ENCODE measurements at regions not wholly inside any gene's neighbourhood (a gene's known extent, or its start where the extent isn't known, plus 50 kb on each side); places are given as distances from the start of the nearest gene placed in this dataset.
"Not testable (repeated sequence)": the region's sequence is repeated elsewhere in the genome, so short reads cannot be mapped to it uniquely, and the experiment has no call there.

DNA sequence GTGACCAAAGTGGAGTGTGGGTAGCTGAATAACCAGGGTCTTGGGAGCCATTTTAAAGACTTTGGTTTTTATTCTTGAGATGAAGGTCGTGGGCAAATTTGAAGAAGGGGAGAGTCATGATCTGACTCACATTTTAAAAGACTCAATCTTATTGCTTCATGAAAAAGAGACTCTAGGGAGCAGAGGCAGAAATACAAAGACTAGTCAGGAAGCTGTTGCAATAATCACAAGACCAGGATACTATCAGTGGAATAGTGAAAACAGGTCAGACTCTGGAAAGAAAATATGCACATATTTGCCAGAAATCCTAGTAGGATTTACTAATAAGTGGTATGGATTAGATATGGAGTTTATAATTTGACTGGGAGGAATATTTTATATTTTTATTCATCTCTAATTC lies 448.4 kb downstream of the RAPGEF2 start:
- no peak for DNase-seq (ENCODE audit: low read depth)

DNA sequence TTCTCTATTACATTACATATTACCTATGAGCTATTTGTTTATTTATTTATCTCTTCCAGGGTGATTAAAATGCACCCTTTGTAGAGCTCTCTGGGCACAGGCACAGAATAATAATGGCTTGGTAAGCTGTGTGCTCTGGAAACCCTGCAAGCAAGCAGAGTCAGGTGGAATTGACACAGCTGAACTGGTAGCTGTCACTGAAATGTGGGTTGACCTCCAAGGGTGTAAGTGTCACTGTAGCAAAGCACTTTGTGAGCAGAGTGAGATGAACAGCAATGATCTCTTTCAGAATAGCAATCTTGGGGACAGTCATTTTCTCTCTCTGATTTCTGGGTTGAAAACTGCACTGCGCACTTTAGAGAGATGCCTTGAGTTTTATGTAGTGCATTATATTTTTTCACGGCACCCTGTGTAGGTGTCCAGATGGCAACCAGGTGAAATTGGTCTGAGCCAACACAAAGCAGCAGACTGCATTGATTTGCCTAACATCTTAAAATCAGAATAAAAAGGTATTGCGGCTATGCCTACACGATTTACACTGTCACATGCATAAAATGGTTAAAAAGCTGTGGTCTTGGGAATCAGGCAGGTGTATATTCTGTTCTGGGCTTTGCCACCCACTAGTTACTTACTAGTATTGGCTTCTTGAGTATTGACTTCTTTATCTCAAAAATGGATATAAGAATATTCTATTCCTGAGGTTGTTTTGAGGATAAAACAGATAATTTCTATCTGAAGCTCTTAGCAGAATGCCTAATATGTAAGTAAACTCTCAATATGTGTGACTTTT lies 450.3 kb downstream of the RAPGEF2 start:
- no peak for DNase-seq (ENCODE audit: low read depth)

DNA sequence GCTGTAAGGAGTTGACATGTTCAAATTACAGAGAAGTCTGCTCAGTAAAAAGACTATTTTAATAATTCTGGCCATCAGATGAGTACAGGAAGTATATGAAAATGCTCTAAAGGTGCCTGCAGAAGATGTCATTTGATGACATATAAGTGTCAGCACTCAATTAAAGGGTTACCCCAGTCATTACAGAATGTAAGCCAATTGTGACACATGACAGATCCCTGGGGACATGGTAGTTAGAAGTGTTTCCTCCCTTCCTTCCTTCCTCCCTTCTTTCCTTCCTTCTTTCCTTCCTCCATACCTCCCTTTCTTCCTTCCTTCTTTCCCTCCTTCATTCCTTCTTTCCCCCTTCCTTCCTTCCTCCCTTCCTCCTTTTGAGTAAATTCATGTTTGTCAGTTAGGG lies 453.0 kb downstream of the RAPGEF2 start:
- no peak for DNase-seq (ENCODE audit: low read depth)

GRCh38 chr4:159562366-159562765 lies 459.5 kb downstream of the RAPGEF2 start:
- no peak for DNase-seq (ENCODE audit: low read depth)

DNA sequence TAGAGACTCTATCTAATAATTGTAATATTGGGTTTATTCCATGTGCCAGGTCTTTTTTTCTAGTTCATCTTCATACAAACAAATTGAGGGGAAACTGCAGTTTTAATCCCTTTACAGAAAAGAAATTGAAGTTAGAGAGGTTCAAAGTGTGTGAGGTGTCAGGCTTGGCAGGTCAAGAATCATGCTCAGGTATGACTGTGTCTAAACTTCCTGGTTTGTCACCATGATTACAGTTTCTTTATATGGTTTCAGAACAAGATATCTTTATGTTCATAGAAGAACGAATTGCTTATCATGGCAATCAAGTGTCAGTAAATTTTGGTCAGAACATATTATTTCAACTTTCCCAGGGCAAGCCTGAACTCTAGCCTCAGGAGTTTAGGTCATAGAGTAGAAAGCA lies 460.4 kb downstream of the RAPGEF2 start:
- no peak for DNase-seq (ENCODE audit: low read depth)

DNA sequence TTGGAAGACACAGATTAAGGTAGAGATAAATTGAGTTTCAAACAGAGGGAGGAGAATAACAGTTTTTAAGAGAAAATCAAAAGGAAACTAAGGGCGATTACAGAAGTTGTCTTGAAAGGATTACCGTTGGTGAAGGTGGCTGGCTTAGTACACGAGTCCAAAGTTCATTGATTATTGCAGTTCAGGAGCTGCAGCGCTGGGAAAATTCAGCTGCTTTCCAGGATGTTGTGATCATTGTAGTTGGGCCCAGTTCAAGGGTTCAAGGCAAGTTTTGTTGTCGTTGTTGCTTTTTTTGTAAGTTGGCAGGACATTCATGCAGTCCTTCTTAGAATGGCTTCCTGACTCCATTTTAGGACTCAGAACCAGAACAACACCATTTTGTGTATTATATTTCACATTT lies 461.7 kb downstream of the RAPGEF2 start:
- DNase-seq (ENCODE audit: low read depth) = no peak

DNA sequence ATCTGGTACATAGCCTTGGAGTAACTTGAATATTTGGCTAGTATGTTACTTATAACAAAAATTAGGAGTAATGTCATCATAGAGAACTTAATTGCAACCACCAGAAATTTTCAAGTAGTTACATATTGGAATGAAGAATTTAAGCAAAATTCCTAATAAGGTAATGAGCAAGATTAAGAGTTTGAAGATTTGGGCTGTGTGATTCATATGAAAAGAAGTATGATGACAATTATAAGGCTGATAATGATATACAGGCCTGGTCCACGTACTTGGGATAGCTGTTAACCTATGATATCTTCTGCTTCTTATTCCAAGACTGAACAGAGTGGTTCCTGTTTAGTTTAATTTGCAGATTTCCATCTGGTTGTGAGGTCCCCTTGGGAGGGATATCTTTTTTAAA lies 463.9 kb downstream of the RAPGEF2 start:
- no peak for DNase-seq (ENCODE audit: low read depth)

GRCh38 chr4:159577241-159577640 lies 474.4 kb downstream of the RAPGEF2 start:
- DNase-seq (ENCODE audit: low read depth) = no peak

GRCh38 chr4:159582685-159583084 lies 479.8 kb downstream of the RAPGEF2 start:
- DNase-seq (ENCODE audit: low read depth) = no peak

DNA sequence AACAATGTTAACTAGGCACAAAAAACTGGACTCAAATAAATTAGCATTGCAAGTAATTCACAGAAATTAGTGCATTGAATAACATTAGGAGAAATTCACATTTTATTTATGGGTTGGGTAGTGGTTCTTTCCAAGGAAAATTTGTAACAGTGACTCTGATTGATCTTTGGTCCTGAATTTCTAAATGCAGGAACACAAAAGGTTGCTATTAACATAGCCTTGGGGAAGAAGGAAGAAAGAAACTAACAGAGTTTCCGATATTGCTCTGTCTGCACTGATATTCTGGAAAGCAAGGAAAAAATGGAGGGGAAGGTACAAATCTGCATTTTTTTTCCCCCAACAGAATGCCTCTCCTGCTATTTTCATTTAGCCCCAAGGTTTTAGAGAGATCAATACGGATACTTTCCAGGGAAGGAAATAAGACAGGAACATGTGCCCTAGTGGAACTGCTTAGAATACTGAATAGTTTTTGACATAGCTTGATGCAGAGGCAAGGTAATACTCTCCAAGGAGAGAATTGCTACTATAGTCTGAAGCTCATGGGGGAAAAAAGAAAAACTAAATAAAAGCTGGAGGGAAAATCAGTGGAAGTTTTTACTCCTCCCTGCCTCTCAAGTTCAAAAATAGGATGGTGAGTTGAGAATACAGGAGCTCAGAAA lies 490.1 kb downstream of the RAPGEF2 start:
- no peak for DNase-seq (ENCODE audit: low read depth)

DNA sequence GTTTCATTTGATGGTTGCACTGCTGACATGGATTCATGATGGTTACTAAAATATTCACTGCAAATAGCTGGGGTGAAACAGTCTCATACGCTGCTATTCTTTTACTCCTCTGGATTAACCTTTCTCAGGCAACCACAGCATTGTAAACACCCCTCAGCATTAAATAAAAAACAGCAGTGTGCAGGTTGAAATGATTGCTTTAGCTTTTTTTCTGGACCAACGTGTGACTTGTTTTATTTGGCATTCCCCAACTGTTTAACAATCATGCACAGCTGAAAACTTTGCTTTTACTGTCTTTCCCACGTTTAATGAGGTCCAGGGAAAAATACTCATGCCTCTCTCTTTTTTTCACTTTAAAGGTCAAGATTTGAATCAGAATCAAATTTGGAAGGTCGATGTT lies 490.8 kb downstream of the RAPGEF2 start:
- peak; percentile 14 for DNase-seq (ENCODE audit: low read depth)

DNA sequence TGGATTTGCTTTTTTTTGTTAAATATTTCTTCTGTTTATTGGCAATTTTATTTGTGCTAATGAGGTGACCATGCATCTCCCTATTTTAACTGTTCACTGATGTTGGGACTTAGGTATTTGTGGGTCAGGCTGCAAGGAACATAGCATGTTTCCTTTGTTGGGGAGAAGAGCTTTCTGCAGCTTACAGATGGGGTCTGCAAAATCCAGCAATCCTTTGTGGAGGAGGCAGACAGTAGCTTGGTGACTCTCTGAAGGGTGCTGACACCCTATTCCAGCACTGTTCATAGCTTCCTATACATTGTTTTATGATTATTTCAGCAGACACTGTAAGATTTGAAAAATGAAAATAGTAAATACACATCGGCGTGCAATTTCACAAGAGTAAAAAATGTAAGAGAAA lies 491.7 kb downstream of the RAPGEF2 start:
- no peak for DNase-seq (ENCODE audit: low read depth)

DNA sequence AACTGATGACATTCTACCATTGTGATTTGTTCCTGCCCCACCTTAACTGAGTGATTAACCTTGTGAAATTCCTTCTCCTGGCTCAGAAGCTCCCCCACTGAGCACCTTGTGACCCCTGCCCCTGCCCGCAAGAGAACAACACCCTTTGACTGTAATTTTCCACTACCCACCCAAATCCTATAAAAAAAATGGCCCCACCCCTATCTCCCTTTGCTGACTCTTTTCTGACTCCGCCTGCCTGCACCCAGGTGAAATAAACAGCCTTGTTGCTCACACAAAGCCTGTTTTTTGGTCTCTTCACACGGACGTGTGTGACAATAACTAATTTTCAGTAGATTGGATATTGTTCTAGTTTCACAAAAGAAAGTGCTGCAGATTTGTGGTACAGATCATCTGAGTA lies 492.2 kb downstream of the RAPGEF2 start:
- DNase-seq (ENCODE audit: low read depth) = not testable (repeated sequence)

DNA sequence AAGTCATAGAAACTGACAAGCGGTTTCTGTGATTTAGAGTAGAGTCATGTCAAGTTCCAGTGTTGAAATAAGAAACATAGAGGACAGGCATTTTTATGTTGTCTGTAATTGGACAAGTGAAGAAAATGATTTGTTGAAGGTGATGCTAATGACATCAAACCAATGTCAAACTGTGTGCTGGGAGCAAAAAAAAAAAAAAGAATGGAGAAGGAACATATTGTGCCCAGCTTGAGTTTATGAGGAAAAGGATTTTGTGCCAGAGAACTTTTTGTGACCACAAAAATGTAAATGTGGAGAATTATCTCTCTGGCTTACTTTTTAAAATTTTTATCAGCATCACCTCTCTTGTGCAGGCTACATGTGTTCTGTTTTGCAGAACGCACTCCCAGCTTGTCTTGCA lies 495.7 kb downstream of the RAPGEF2 start:
- no peak for DNase-seq (ENCODE audit: low read depth)

- DNase-seq (ENCODE audit: low read depth) = no peak
Observed at GRCh38 chr4:159600061-159600460, 497.2 kb downstream of the RAPGEF2 start.

DNA sequence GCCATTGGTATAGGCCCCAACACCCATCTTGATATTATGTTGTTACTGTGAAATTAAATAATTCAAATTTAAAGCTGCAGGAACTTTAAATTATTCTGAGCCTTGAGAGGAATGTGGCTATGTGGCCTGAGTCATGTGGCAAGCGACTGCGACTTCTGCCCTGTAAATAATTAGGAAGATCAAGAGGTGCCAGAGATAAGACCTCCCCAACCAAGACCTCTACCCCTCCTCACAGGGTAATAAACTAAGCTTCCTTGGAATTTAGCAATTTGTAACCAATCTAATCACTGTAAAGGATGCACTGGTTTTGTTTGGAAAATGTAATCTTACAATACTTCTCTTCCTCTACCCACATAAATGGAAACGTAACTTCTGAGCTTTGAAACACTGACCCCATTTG lies 501.9 kb downstream of the RAPGEF2 start:
- DNase-seq (ENCODE audit: low read depth) = no peak

DNA sequence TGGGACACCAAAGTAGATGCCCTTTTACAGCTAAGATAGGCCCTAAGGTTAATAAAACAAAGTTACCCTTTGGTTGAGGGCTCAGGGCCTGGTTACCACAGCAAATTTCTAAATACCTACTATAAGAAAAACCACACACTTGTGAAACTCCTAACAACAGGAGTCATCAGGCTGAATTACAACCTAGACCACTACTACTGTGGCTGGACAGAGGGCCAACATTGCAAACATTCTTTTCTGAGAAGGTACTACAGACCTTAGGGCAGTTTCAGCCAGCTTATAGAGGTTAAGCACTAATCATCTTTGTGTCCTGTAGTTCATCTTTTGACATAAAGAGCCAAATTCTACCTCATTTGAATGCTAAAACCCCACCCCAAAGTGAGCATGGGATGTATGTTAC lies 504.0 kb downstream of the RAPGEF2 start:
- DNase-seq (ENCODE audit: low read depth) = peak; percentile 38

GRCh38 chr4:159607809-159608208 lies 504.9 kb downstream of the RAPGEF2 start:
- DNase-seq (ENCODE audit: low read depth) = peak; percentile 1

DNA sequence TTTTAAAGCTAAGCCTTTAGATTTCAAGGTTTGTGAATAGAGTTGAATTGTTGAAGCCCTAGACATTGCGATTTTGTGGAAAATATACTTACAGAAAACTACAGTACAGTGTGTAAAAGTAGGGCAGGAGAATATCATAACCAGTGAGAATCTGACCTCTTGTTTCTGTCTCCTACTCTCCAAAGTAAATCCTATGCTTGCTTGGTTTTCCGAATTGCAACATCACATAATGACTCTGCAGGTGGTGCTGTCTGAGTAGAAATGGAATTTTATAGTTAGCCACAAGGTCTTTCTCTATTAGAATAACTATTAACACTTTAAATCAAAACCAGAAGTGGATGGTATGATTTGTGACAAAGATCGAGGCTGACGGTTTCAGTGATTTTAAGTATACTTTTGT lies 505.6 kb downstream of the RAPGEF2 start:
- DNase-seq (ENCODE audit: low read depth) = peak; percentile 8

GRCh38 chr4:159632031-159632430 lies 529.2 kb downstream of the RAPGEF2 start:
- DNase-seq (ENCODE audit: low read depth) = no peak

- peak; percentile 27 for DNase-seq (ENCODE audit: low read depth)
Observed at GRCh38 chr4:159639671-159640323, 536.9 kb downstream of the RAPGEF2 start.

DNA sequence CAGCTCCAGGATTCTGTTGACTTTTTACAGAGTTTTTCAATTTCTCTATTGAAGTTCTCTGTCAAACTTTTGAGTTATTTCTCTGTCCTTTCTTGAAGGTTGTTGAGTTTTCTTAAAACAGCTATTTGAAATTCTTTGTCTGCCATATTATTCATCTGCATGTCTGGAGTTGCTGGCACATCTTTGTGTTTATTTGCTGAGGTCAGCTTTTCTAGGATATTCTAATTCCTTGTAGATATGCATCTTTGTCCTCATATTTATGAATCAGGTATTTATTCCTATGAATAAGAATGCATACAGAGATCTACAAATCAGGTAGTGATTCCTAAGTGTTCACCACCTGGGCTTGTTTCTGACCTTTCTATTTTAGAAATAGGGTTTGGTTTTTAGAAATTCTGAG lies 546.4 kb downstream of the RAPGEF2 start:
- DNase-seq (ENCODE audit: low read depth) = no peak

DNA sequence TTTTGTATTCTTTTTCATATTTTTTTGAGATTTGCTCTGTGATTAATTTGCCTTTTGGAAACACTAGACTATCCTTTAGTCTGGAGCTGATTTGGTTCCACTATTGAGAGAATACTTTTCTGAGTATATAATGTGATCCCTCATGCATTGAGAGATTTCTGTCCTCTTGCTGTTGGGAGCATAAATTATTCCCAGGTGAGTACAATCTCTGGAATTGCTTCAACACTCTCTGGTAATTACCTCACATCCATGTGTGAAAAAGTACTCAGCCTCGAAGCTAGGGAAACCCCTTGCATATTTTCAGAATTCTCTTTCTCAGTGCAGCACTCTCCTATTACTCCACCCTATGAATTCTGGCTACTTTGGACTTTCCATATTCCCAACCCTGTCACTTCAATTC lies 550.0 kb downstream of the RAPGEF2 start:
- DNase-seq (ENCODE audit: low read depth) = no peak
